Activated CD8-positive, alpha-beta T cell treated with anti-CD3 and anti-CD28 coated beads for 36 hours (primary cell): ENCODE measurements at regions not wholly inside any gene's neighbourhood (a gene's known extent, or its start where the extent isn't known, plus 50 kb on each side); places are given as distances from the start of the nearest gene placed in this dataset.
A peak's percentile ranks its signal among the peaks of the same experiment; 100 is the strongest.

Source experiments
- ATAC-seq: fragments of 200-7000 bp; cut with Tn5 transposase; one replicate; pipeline ENCODE4 v1.10.0; 2021; ENCODE audit warnings: mild to moderate bottlenecking, moderate library complexity
- CTCF ChIA-PET: fragments of 350-600 bp; sonication (Branson Sonifier 250); formaldehyde crosslinking; loops from one replicate; lab custom pipeline; 2021; ENCODE audit warnings: antibody characterized with exemption; lab: Charles Lee
- POLR2A ChIA-PET: fragments of 350-600 bp; sonication (Branson Sonifier 250); formaldehyde crosslinking; loops from one replicate; lab custom pipeline; 2021; ENCODE audit warnings: antibody characterized with exemption; lab: Charles Lee
- DNase-seq: peaks from one replicate; pipeline ENCODE4 v3.0.0-alpha.2; 2020
- H3K27ac Mint-ChIP-seq: one replicate; pipeline ENCODE4 v1.8.0; 2021; ENCODE audit warnings: mild to moderate bottlenecking, mixed read lengths
- H3K27me3 Mint-ChIP-seq: one replicate; pipeline ENCODE4 v1.8.0; 2021; ENCODE audit warnings: mixed read lengths
- H3K36me3 Mint-ChIP-seq: one replicate; pipeline ENCODE4 v1.8.0; 2021; ENCODE audit warnings: low read depth, mixed read lengths
- H3K4me1 Mint-ChIP-seq: one replicate; pipeline ENCODE4 v1.8.0; 2021; ENCODE audit warnings: low read depth, mixed read lengths
- H3K4me3 Mint-ChIP-seq: one replicate; pipeline ENCODE4 v1.8.0; 2021; ENCODE audit warnings: mild to moderate bottlenecking, moderate library complexity, mixed read lengths
- H3K9me3 Mint-ChIP-seq: one replicate; pipeline ENCODE4 v1.8.0; 2021; ENCODE audit warnings: mixed read lengths
- intact Hi-C: fragments of 100-400 bp; cut with micrococcal nuclease; formaldehyde crosslinking; loops from one replicate; pipeline ENCODE4 v1.10.0; 2022
- TF ChIP-seq, protein P1 (sequence below): fragments of 200-600 bp; IDR thresholded peaks from one replicate; pipeline ENCODE4 v1.8.0; 2022; ENCODE audit warnings: antibody characterized with exemption, mild to moderate bottlenecking

DNA sequence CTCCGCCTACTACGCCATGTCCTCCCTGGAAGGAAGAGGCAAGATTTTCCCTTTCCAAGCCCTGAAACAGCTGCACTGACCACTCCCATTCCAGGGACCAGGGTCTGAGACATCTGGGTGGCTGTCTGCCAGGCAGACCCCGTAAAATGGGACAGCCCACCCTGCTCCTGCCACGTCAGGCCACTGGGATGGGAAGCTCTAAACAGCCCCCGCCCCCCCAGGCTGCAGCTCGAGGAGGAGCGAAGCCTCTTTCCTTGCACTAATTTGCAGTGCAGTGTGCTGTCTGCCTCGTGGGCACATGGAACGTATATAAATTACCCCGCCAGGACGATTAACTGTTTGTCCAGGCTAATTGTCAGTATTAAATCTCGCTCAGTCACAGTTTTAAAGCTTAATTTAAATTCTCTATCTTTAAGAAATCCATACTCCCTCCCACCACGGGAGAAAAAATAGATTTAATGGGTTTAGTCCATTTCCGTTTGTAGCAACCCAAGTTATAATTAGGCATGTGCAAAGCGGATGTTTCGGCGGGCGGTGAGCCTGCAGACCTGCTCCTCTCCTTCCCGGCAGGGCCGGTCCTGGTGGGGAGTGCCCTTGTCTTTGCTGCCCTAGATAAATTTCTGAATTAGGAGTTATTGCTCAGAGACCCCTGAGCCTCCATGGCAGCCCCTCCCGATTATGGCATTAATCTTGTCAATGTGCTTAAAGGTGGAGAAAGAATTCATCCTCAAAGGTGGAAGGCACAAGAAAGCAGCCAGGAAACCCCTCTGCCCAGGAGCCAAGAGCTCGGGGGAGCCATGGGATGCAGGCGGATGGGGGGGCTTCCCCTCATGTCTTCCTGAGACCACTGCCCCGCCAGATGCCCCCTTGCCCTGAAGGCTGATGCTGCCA, 268.0 kb upstream of the TNRC6C start:
- Mint-ChIP-seq H3K27ac (no peak overlapping the region), H3K4me1 (peaks cover 24% of the 10 kb centered on the region), H3K27me3 (peaks cover under 1% of the 10 kb centered on the region), H3K36me3 (no peaks in the 10 kb centered on the region), H3K9me3 (no peaks in the 10 kb centered on the region), H3K4me3 (peak overlapping the region; percentile 26)
- TF ChIP-seq, protein P1, sequence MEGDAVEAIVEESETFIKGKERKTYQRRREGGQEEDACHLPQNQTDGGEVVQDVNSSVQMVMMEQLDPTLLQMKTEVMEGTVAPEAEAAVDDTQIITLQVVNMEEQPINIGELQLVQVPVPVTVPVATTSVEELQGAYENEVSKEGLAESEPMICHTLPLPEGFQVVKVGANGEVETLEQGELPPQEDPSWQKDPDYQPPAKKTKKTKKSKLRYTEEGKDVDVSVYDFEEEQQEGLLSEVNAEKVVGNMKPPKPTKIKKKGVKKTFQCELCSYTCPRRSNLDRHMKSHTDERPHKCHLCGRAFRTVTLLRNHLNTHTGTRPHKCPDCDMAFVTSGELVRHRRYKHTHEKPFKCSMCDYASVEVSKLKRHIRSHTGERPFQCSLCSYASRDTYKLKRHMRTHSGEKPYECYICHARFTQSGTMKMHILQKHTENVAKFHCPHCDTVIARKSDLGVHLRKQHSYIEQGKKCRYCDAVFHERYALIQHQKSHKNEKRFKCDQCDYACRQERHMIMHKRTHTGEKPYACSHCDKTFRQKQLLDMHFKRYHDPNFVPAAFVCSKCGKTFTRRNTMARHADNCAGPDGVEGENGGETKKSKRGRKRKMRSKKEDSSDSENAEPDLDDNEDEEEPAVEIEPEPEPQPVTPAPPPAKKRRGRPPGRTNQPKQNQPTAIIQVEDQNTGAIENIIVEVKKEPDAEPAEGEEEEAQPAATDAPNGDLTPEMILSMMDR, result no peak
- DNase-seq (peak; percentile 47), ATAC-seq (no peak)
- ChIA-PET CTCF (interaction anchor here (1.5 to 2.1 kb wide), 3 partner anchors 19 to 148 kb away, joined by 3 to 8 read pairs (median 4); no protein-coding TSS in a partner anchor), POLR2A (interaction anchor here (0.5 to 0.7 kb wide), 3 partner anchors 18 to 22 kb away, joined by 3 read pairs; no protein-coding TSS in a partner anchor)
- intact Hi-C loops, result no loop called here

DNA sequence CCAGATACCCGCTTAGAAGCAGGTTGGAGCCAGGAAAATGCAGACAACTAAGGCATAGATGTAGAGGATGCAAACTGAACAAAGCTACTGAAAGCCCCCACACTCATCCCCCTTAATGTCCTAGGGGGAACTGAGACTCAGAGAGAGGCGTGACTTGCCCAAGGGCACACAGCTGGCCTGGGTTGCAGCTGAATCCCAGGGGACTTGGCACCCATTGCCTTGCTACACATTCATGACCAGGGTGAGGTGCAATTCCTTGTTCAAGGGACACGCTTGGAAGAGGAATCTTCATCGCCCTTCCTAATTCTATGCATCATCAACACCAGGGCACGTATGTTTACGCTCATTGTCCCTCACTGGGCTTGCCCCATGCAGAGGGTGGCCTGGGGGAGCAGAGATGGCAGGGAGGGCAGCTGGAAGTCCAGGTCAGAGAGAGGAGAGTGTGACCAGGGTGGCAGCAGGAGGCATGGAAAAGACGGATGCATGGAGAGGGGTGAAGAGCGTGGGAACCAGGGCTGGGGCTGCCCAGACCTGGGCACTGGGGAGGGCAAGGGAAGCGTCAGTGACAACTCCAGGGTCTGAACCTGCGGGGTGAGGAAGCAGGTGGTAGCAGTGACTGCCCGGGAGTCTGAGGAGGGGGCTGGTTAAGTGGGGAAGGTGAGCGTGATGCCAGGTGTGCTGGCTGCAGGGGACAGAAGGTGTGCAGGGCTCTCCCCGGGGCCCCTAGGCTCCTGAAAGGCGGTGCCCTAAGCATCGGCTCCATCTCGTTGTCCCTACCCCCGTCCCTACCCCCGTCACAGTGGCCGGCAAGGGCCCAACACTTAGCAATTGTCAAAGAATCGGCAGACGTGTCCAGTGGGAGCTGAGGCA, 267.1 kb upstream of the TNRC6C start:
- TF ChIP-seq, protein P1, result no peak
- ChIA-PET CTCF (interaction anchor here (1.5 to 2.1 kb wide), 3 partner anchors 18 to 149 kb away, joined by 3 to 8 read pairs (median 4); no protein-coding TSS in a partner anchor), POLR2A (no interaction called here)
- Mint-ChIP-seq H3K36me3 (no peaks in the 10 kb centered on the region), H3K4me3 (no peak overlapping the region), H3K9me3 (no peaks in the 10 kb centered on the region), H3K4me1 (peaks cover 24% of the 10 kb centered on the region), H3K27me3 (peaks cover 2% of the 10 kb centered on the region), H3K27ac (no peak overlapping the region)
- DNase-seq (no peak), ATAC-seq (no peak)
- intact Hi-C loops, result no loop called here

DNA sequence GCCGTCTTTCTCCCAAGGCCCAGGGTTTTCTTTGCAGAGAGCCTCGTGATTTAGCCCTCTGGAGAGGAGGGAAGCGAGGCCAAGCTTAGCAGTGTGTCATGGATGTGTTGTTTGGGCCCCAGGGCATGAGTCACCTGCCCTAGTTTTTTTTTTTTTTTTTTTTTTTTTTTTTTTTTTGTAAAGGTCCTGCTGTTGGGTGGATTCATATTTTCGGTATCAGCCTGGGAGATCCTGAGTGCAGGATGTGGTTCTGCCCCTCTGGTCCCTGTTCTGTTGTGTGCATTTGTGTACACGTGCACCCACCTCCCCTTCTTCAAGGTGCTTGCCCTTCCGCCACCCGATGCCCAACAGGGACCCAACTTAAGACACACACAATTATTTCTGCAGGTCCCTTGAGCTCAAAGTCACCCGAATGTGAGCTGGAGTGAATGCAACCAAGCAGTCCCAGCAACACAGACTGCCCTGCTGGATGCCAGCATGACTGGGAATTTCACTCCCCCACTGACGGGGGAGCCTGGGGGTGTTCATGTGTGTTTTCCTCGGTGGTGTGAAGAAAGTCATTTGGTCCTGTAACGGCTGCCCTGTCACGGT, 265.8 kb upstream of the TNRC6C start:
- Mint-ChIP-seq H3K4me1 (peaks cover 24% of the 10 kb centered on the region), H3K9me3 (no peaks in the 10 kb centered on the region), H3K4me3 (no peak overlapping the region), H3K27me3 (peaks cover 2% of the 10 kb centered on the region), H3K36me3 (no peaks in the 10 kb centered on the region), H3K27ac (no peak overlapping the region)
- ChIA-PET POLR2A (no interaction called here), CTCF (interaction anchor here (2.1 kb wide), 1 partner anchor 150 kb away, joined by 8 read pairs; no protein-coding TSS in a partner anchor)
- DNase-seq (peak; percentile 44), ATAC-seq (peak; percentile 78)
- intact Hi-C loops, result no loop called here
- TF ChIP-seq, protein P1, result no peak

DNA sequence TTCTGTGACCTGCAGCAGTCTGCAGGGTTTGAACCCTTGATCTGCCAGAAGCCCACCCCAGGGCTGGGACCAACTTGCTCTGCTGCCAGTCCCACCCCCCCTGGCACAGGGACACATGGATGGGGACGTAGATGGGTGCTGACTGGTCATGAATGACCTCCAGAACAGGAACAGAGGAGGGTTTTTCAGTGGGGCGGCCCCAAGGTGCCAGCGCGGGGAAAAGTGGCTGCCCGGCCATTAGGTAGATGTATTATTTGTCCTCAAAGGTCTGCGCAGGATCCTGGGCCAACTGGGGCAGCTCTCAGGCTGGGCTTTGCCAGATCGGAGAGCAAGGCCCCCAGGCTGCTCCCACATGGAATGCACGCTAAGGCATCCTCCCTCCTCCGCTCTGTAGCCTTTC, 265.2 kb upstream of the TNRC6C start:
- Mint-ChIP-seq H3K27me3 (peaks cover 2% of the 10 kb centered on the region), H3K9me3 (no peaks in the 10 kb centered on the region), H3K4me1 (peaks cover 24% of the 10 kb centered on the region), H3K36me3 (no peaks in the 10 kb centered on the region), H3K27ac (no peak overlapping the region), H3K4me3 (no peak overlapping the region)
- ATAC-seq, result no peak
- intact Hi-C loops, result no loop called here
- ChIA-PET POLR2A (no interaction called here), CTCF (no interaction called here)
- TF ChIP-seq, protein P1, result no peak
- DNase-seq, result no peak
